ENCODE measurements at regions not wholly inside any gene's neighbourhood (a gene's known extent, or its start where the extent isn't known, plus 50 kb on each side); places are given as distances from the start of the nearest gene placed in this dataset.

DNA sequence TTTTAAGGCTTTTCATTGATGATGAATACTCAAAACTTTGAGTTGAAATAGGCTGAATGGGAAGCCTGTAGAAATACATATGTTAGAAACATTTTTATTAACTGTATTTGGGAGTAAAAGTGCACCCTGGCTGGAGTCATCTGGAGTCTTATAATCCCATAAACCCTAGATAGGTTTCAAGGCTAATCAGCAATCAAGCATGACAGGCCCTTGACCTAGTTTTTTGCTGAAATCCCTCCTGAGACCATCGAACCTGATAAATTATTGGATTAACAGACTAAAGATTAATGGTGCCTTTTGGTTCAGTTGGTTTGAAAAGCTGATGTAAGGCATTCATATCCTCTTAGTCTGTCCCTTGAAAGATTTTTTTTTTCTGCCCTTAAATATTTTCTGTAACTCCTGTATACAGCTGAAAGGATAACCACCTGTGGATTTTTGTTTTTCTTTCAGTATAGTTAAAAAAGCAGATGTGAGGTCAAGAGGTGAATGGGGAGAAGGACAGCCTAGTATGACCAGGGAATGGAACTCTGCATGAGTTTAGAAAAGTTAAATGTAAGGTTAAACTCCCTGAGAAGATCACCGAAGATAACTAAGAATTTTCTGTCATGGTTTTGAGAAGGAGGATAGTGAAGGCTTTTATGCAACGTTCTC lies 69.4 kb upstream of the STXBP5L start:
- H3K4me3 Mint-ChIP-seq: no peak overlapping the region

DNA sequence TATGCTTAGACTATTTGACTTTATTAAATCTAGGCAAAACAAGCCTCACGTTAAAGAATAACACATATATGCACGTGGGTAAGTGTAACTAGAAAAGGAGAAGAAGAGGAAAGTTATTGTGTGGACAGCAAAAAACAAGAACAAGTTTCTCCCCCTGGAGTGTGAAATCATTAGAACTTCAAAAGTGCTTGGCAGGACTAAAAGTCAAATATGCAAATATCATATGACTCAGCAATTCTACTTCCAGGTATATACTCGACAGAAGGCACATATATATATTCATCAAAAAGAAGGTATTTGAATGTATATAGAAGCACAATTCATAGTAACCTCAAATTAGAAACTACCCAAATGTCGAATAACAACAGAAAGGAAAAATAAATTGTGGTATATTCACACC lies 68.9 kb upstream of the STXBP5L start:
- Mint-ChIP-seq H3K27ac (no peak overlapping the region), H3K36me3 (ENCODE audit: low read depth) (no peaks in the 10 kb centered on the region), H3K27me3 (no peaks in the 10 kb centered on the region), H3K4me3 (no peak overlapping the region), H3K4me1 (no peaks in the 10 kb centered on the region)
- no peaks in the 10 kb centered on the region for H3K9me3 ChIP-seq (ENCODE audit: control insufficient read depth, low read length, poor library complexity, severe bottlenecking)
- ATAC-seq: no peak
- DNase-seq: no peak

More for the DNA sequence above, 69.4 kb upstream of the STXBP5L start:
- H3K36me3 Mint-ChIP-seq (ENCODE audit: low read depth): no peaks in the 10 kb centered on the region
- DNase-seq (no peak), ATAC-seq (no peak)
- no peak overlapping the region for H3K27ac Mint-ChIP-seq
- H3K27me3 Mint-ChIP-seq: no peaks in the 10 kb centered on the region
- H3K4me1 Mint-ChIP-seq: no peaks in the 10 kb centered on the region
- H3K9me3 ChIP-seq (ENCODE audit: control insufficient read depth, low read length, poor library complexity, severe bottlenecking): no peaks in the 10 kb centered on the region

DNA sequence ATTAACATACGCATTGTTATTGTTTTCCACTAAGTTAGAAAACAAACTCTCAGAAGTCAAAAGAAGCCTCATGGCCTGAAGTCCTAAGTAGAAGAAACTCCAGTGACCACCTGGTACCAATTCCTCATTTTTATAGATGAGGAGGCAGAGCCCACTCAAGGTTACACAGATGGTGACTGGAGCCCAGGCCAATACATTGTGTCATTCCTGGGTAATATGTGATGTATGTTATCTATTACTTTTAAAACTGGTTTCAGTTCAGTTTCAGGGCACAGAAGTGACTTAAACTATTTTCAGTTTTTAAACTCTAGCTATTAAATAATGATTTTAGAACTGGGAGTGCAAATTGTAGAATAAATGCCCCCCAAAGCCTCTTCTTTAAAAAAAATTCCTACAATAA lies 66.7 kb upstream of the STXBP5L start:
- Mint-ChIP-seq H3K36me3 (ENCODE audit: low read depth) (no peaks in the 10 kb centered on the region), H3K4me3 (no peak overlapping the region), H3K4me1 (no peaks in the 10 kb centered on the region), H3K27me3 (peaks cover 11% of the 10 kb centered on the region), H3K27ac (no peak overlapping the region)
- H3K9me3 ChIP-seq (ENCODE audit: control insufficient read depth, low read length, poor library complexity, severe bottlenecking): no peaks in the 10 kb centered on the region
- ATAC-seq (no peak), DNase-seq (no peak)

DNA sequence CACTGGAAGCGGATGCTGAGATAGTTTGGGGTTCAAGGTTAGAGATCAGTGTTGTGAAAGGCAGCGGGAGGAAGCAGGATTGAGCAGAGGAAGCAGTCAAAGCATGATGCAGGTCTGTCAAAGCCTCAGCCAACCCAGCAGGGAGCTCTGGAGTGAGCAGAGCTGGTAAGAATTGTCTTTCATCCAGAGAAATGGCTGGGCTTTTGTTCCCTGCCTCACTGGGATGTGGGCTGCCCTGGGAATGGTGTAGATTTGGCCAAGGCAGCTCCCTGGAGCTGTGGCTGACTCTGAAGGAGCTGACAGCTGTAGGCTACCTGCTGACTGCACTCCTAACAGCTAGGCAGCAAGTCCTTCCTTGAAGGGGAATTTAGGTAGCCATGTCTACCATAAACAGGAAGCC lies 61.9 kb upstream of the STXBP5L start:
- H3K27me3 Mint-ChIP-seq: peaks cover 25% of the 10 kb centered on the region
- H3K36me3 Mint-ChIP-seq (ENCODE audit: low read depth): no peaks in the 10 kb centered on the region
- no peaks in the 10 kb centered on the region for H3K4me1 Mint-ChIP-seq
- no peak overlapping the region for H3K4me3 Mint-ChIP-seq
- ATAC-seq (no peak), DNase-seq (no peak)
- H3K27ac Mint-ChIP-seq: no peak overlapping the region
- H3K9me3 ChIP-seq (ENCODE audit: control insufficient read depth, low read length, poor library complexity, severe bottlenecking): no peaks in the 10 kb centered on the region

DNA sequence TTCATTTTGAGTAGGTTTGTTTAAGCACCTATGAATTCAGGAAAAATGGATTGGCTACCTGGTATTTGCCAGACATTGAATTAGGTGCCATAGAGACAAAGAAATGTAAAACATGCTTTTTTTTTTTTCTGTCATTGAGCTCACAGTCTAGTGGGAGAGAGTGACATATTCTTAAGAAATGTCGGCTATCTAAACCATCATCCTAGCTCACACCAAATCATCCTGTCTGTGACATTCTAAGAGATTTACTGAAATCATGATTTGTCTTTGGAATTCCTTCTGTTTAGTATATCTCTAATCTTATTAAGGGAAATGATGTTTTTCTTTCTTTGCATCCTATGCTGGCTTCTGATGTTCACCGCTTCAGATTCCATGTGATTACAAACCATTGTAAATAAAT lies 59.5 kb upstream of the STXBP5L start:
- Mint-ChIP-seq H3K4me3 (no peak overlapping the region), H3K4me1 (no peaks in the 10 kb centered on the region), H3K27me3 (peaks cover 36% of the 10 kb centered on the region), H3K27ac (no peak overlapping the region), H3K36me3 (ENCODE audit: low read depth) (no peaks in the 10 kb centered on the region)
- no peak for ATAC-seq
- no peaks in the 10 kb centered on the region for H3K9me3 ChIP-seq (ENCODE audit: control insufficient read depth, low read length, poor library complexity, severe bottlenecking)
- DNase-seq: no peak

DNA sequence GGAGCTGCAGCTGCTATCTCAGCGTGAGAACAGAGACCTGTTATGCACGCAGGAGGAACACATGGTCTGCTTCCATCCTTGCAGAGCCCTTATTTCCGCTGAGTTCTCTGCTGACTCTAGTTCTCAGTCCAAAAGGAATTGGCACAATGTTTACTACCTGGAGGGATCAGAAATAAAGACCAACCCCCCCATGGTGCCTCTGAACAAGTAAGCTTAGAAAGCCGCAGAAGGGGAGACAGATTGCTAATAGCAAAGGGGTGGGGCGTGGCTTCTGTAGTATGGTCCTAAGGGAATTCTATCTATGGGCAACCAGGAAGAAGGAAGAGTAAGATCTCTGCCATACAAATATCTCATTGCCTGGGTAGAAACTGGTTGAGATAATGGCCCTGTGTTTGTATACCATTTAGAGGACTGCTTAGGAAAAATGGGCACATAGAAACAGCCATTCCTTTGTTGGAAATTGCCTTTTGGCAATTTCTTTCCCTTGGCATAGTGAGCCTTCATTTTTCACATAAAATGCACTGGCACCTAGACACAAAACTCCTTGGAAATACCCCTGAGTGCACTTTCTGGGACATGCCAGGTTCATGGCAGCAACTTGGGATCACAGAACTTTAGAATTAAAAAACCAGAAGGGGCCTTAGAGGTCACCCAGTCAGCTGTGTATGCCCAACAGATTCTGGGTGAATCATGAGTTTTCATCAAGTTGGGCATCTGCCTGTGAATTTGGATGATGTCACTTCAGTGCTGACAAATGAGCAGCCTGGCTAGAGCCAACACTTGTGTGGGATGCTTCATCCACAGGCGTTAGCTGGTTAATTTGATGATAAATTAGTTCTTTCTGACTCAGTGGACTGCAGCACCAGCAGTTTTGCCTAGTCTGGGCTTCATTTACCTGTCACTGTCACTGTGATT lies 57.4 kb upstream of the STXBP5L start:
- no peak overlapping the region for H3K27ac Mint-ChIP-seq
- DNase-seq: no peak
- H3K9me3 ChIP-seq (ENCODE audit: control insufficient read depth, low read length, poor library complexity, severe bottlenecking): no peaks in the 10 kb centered on the region
- peaks cover 38% of the 10 kb centered on the region for H3K27me3 Mint-ChIP-seq
- no peaks in the 10 kb centered on the region for H3K4me1 Mint-ChIP-seq
- ATAC-seq: no peak
- no peaks in the 10 kb centered on the region for H3K36me3 Mint-ChIP-seq (ENCODE audit: low read depth)
- H3K4me3 Mint-ChIP-seq: no peak overlapping the region

DNA sequence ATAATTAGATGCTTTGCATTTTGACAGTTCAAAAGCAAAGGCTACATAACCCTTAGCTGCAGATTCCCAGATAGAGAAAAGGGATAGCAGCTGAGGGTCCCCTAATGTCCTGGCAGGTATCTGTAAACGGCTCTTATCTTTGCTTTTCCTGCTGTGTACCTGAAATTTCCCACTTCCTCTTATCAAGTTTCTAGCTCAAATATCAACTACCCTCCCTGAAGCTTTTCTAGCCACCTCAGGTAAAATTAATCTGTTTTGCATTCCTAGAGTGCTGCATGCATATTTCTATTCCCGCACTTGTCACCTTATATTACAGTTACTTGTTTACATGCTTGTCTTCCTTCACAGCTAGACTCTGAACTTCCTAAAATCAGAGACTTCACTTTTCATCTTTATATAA lies 55.6 kb upstream of the STXBP5L start:
- DNase-seq (no peak), ATAC-seq (no peak)
- no peaks in the 10 kb centered on the region for H3K4me1 Mint-ChIP-seq
- H3K9me3 ChIP-seq (ENCODE audit: control insufficient read depth, low read length, poor library complexity, severe bottlenecking): no peaks in the 10 kb centered on the region
- no peak overlapping the region for H3K4me3 Mint-ChIP-seq
- H3K27me3 Mint-ChIP-seq: peaks cover 45% of the 10 kb centered on the region
- H3K36me3 Mint-ChIP-seq (ENCODE audit: low read depth): no peaks in the 10 kb centered on the region
- H3K27ac Mint-ChIP-seq: no peak overlapping the region

DNA sequence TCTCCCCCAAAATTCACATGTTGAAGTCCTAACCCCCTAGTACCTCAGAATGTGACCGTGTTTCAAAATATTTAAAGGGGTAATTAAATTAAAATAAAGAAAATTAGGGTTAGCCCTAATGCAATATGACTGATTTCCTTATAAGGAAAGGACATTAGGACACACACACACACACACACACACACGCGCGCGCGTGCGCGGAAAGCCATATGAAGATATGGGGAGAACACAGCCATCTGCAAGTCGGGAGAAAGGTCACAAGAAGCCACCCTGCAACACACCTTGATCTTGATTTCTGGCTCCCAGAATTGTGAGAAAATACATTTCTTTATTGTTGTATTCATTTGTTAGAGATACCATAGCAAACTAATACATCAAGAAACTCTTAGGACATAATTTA lies 54.6 kb upstream of the STXBP5L start:
- no peak for ATAC-seq

DNA sequence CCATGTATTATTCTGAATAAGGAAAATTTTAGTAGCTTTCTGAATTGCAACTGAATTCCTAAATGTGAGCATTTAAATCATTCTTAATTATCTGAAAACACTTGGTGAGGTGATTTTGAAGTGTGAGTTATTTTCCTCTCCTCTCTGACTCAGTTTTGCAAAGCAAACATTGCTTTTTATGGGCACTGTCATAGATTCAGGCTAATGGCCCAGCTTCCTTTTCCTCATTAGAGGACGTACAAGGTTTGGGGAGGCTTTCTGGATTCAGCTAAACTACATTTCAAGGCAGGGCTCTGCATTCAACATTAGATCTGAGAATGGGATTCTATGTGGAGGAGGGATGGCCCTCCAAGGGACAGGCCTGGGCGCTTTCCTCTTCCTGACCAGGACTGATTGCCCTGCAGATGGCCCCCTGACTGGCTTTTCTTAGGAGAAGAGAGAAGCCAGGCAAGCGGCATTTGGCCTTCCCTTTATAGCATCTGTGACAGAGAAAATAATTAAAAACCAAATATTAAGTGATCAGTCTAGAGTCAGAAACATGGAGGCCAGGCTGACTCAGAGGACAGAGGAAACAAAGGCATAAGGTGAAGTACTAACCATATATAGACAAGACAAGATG lies 53.0 kb upstream of the STXBP5L start:
- no peaks in the 10 kb centered on the region for H3K9me3 ChIP-seq (ENCODE audit: control insufficient read depth, low read length, poor library complexity, severe bottlenecking)
- H3K36me3 Mint-ChIP-seq (ENCODE audit: low read depth): no peaks in the 10 kb centered on the region
- no peaks in the 10 kb centered on the region for H3K4me1 Mint-ChIP-seq
- no peak overlapping the region for H3K27ac Mint-ChIP-seq
- H3K4me3 Mint-ChIP-seq: no peak overlapping the region
- H3K27me3 Mint-ChIP-seq: peaks cover 55% of the 10 kb centered on the region
- no peak for ATAC-seq
- no peak for DNase-seq

More for the DNA sequence above, 54.6 kb upstream of the STXBP5L start:
- Mint-ChIP-seq H3K4me1 (no peaks in the 10 kb centered on the region), H3K27me3 (peaks cover 47% of the 10 kb centered on the region), H3K4me3 (no peak overlapping the region), H3K27ac (no peak overlapping the region), H3K36me3 (ENCODE audit: low read depth) (no peaks in the 10 kb centered on the region)
- H3K9me3 ChIP-seq (ENCODE audit: control insufficient read depth, low read length, poor library complexity, severe bottlenecking): no peaks in the 10 kb centered on the region
- no peak for DNase-seq

DNA sequence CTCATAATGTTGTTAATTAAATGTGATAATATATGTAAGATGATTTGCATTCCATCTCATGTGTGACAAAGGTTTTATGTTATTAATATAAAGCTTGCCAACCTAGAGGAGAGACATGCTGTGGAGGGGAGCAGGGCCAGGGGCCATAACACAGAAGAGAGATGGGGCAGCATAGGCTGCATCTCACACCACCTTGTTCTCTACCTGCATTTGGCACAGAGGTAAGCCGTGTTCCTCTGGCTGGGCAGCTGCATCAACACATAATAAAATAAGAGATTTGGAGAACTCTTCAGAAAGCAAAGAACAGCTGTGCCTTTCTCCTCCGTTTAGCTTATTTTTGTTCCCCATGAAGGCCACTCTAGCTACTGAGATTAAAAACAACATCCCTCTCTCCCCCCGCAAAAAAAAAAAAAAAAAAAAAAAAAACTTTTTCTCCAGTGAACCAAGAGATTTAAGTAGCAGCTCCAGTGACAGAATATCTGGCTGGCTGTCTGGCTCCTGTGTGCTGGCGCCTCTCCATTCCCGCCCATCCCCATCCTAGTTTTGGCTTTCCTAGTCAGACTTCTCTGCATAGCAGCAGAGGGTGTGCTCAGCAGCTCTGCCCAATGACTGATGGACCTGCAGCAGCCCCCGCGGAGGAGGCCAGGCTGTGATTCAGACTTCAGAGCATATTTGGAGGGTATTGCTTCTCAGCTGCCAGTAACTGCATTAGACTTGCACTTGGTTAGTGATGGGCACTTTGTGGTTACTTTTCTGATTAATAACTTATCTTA lies 52.2 kb upstream of the STXBP5L start:
- no peak overlapping the region for H3K27ac Mint-ChIP-seq
- no peak overlapping the region for H3K4me3 Mint-ChIP-seq
- no peak for ATAC-seq
- no peaks in the 10 kb centered on the region for H3K36me3 Mint-ChIP-seq (ENCODE audit: low read depth)
- DNase-seq: no peak
- H3K9me3 ChIP-seq (ENCODE audit: control insufficient read depth, low read length, poor library complexity, severe bottlenecking): no peaks in the 10 kb centered on the region
- no peaks in the 10 kb centered on the region for H3K4me1 Mint-ChIP-seq
- H3K27me3 Mint-ChIP-seq: peaks cover 55% of the 10 kb centered on the region
